Astrocyte of the cerebellum (primary cell): ENCODE measurements at regions not wholly inside any gene's neighbourhood (a gene's known extent, or its start where the extent isn't known, plus 50 kb on each side); places are given as distances from the start of the nearest gene placed in this dataset.

Source experiments
- DNase-seq: peaks from one replicate; pipeline ENCODE4 v3.0.0-alpha.2; 2011; ENCODE audit warnings: low read depth
- H3K4me3 ChIP-seq: 2 replicates; pipeline ENCODE4 v1.5.1; 2011; ENCODE audit warnings: mild to moderate bottlenecking, low read depth, low read length, moderate library complexity
- in situ Hi-C: cut with HindIII; loops from 2 replicates; pipeline ENCODE4 v1.10.0; 2017; ENCODE audit warnings: low sequenced_read_pairs
- TF ChIP-seq, protein P1 (sequence below): IDR thresholded peaks from 2 replicates; pipeline ENCODE4 v1.5.1; 2012; ENCODE audit warnings: low read length, low read depth, moderate library complexity, mild to moderate bottlenecking; ENCODE audit errors: missing control alignments

DNA sequence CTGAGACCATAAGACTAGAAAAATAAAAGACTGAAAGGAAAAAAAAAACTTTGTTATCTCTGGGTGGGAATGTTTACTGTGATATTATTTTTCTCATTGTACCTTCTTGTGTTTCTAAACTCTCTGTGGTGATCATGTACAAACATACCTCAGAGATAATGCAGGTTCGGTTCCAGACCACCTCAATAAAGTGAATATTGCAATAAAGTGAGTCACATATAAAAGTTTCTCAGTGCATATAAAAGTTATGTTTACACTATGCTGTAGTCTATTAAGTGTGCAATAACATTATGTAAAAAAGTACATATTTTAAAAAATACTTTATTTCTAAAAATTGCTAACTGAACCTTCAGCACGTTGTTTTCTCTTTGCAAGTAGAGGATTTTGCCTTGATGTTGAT is 137.5 kb downstream of the CENPF start:
- no peak for DNase-seq
- TF ChIP-seq, protein P1, sequence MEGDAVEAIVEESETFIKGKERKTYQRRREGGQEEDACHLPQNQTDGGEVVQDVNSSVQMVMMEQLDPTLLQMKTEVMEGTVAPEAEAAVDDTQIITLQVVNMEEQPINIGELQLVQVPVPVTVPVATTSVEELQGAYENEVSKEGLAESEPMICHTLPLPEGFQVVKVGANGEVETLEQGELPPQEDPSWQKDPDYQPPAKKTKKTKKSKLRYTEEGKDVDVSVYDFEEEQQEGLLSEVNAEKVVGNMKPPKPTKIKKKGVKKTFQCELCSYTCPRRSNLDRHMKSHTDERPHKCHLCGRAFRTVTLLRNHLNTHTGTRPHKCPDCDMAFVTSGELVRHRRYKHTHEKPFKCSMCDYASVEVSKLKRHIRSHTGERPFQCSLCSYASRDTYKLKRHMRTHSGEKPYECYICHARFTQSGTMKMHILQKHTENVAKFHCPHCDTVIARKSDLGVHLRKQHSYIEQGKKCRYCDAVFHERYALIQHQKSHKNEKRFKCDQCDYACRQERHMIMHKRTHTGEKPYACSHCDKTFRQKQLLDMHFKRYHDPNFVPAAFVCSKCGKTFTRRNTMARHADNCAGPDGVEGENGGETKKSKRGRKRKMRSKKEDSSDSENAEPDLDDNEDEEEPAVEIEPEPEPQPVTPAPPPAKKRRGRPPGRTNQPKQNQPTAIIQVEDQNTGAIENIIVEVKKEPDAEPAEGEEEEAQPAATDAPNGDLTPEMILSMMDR, result no peak
- in situ Hi-C loops, result no loop called here
- no peak overlapping the region for H3K4me3 ChIP-seq

GRCh38 chr1:214747050-214747635 is 144.1 kb downstream of the CENPF start:
- in situ Hi-C loops, result no loop called here
- no peak overlapping the region for H3K4me3 ChIP-seq
- DNase-seq, result no peak
- TF ChIP-seq, protein P1, result no peak

DNA sequence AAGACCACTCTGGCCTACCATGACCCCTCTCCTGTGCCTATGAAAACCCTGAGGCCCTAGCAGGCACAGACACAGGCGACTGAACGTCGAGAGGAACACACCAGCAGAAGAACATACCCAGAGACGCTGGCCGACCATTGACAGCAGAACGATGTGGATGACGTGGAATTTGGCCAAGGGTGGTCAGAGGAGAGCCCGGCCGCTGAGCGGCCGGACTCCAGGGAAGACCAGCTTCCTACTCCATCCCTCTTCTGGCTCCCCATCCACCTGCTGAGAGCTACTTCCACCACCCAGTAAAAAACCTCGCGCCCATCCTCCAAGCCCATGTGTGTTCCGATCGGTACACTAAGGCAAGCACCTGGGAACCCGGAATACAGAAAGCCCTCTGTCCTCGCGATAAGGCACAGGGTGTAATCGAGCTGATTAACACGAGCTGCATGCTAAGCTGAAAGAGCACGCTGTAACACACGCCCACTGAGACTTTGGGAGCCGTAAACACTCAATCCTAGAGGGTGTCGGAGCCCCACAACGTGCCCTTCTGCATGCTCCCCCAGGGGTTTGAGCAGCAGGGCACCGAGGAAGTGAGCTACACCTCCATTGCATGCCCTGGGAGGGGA is 150.3 kb downstream of the CENPF start:
- H3K4me3 ChIP-seq, result no peak overlapping the region
- in situ Hi-C loops, result no loop called here
- no peak for DNase-seq
- TF ChIP-seq, protein P1, result no peak

- in situ Hi-C loops, result no loop called here
- no peak overlapping the region for H3K4me3 ChIP-seq
- DNase-seq, result no peak
- TF ChIP-seq, protein P1, result no peak
These were observed 158.0 kb downstream of the CENPF start for GRCh38 chr1:214761030-214761429.

DNA sequence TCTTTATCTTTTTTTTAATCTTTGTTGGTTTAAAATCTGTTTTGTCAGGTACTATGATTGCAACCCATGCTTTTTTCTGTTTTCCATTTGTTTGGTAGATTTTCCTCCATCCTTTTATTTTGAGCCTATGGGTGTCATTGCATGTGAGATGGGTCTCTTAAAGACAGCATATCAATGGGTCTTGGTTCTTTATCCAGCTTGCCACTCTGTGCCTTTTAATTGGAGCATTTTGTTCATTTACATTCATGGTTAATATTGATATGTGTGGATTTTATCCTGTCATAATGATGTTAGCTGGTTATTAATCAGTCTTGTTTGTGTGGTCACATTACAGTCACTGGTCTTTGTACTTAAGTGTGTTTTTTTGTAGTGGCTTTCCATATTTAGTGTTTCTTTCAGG is 159.9 kb downstream of the CENPF start:
- in situ Hi-C loops, result no loop called here
- DNase-seq, result no peak
- TF ChIP-seq, protein P1, result no peak
- H3K4me3 ChIP-seq, result no peak overlapping the region

DNA sequence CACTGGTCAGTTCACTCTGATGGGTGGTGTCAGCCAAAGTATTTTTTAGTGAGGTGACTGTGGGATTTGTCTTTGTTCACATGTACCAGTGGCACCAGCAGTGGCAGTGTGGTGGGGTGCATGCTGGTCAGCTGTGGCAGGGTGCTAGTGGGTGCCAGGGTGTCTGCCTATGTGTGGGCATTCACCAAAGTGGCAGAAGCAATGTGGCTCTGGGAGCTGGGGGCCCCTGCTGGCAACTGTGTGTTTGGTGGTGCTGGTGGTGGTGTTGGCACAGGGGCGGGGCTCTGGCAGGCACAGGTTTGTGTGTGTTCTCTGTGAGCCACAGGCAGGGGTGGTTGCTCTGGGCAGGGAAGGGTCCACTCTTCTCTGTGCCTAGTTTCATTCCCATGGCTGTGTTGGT is 161.5 kb downstream of the CENPF start:
- DNase-seq, result no peak
- TF ChIP-seq, protein P1, result no peak
- in situ Hi-C loops, result no loop called here
- H3K4me3 ChIP-seq, result no peak overlapping the region
